ENCODE measurements at regions not wholly inside any gene's neighbourhood (a gene's known extent, or its start where the extent isn't known, plus 50 kb on each side); places are given as distances from the start of the nearest gene placed in this dataset.

- H3K36me3 ChIP-seq (ENCODE audit: control insufficient read depth, insufficient read depth, low read length), result no peaks in the 10 kb centered on the region
- H3K4me1 ChIP-seq, result no peaks in the 10 kb centered on the region
- H3K4me3 Mint-ChIP-seq (ENCODE audit: unreplicated experiment), result no peak overlapping the region
- no TSS peak for BruUV-seq (replicated peaks)
- TF ChIP-seq CTCF (IDR thresholded peaks at IDR 0.05; ENCODE audit: insufficient read depth in 1 of 2, low read depth in 1 of 2, low read length in 1 of 2, severe bottlenecking in 1 of 2, unreplicated experiment in 1 of 2), result no peak
- no peak for DNase-seq
- POLR2A ChIA-PET, result no interaction called here
- CTCF ChIA-PET, result no interaction called here
- H3K9me3 ChIP-seq, result 0 out of 2 replicates have a peak, but pooled peaks cover 3% of the 10 kb centered on the region
- H3K27ac Mint-ChIP-seq (ENCODE audit: unreplicated experiment), result no peak overlapping the region
- no peaks in the 10 kb centered on the region for H3K9me3 Mint-ChIP-seq (ENCODE audit: unreplicated experiment)
- peaks cover 4% of the 10 kb centered on the region for H3K27me3 Mint-ChIP-seq (ENCODE audit: insufficient read depth, unreplicated experiment)
- H3K4me3 ChIP-seq (ENCODE audit: low read depth, low read length), result no peak overlapping the region
- H3K27me3 ChIP-seq (replicated peaks; ENCODE audit: control insufficient read depth, insufficient read depth, low read length), result no peaks in the 10 kb centered on the region
- intact Hi-C loops (cut with micrococcal nuclease; ENCODE audit: unreplicated experiment), result no loop called here
- H3K36me3 Mint-ChIP-seq (ENCODE audit: insufficient read depth, unreplicated experiment), result no peaks in the 10 kb centered on the region
- H3K4me1 Mint-ChIP-seq (ENCODE audit: low read depth, unreplicated experiment), result no peaks in the 10 kb centered on the region
These were observed 305.5 kb upstream of the NRG3 start for GRCh38 chr10:81569488-81569887.

GRCh38 chr10:81570349-81570748 lies 304.6 kb upstream of the NRG3 start:
- intact Hi-C loops (cut with micrococcal nuclease; ENCODE audit: unreplicated experiment), result no loop called here
- ChIA-PET CTCF (no interaction called here), POLR2A (no interaction called here)
- Histone ChIP-seq H3K4me1 (no peaks in the 10 kb centered on the region), H3K4me3 (ENCODE audit: low read depth, low read length) (no peak overlapping the region), H3K36me3 (ENCODE audit: control insufficient read depth, insufficient read depth, low read length) (no peaks in the 10 kb centered on the region), H3K9me3 (0 out of 2 replicates have a peak, but pooled peaks cover 3% of the 10 kb centered on the region), H3K27me3 (replicated peaks; ENCODE audit: control insufficient read depth, insufficient read depth, low read length) (no peaks in the 10 kb centered on the region)
- Mint-ChIP-seq H3K4me3 (ENCODE audit: unreplicated experiment) (no peak overlapping the region), H3K27me3 (ENCODE audit: insufficient read depth, unreplicated experiment) (peaks cover 4% of the 10 kb centered on the region), H3K4me1 (ENCODE audit: low read depth, unreplicated experiment) (no peaks in the 10 kb centered on the region), H3K36me3 (ENCODE audit: insufficient read depth, unreplicated experiment) (no peaks in the 10 kb centered on the region), H3K9me3 (ENCODE audit: unreplicated experiment) (peaks cover under 1% of the 10 kb centered on the region), H3K27ac (ENCODE audit: unreplicated experiment) (no peak overlapping the region)
- DNase-seq, result no peak
- TF ChIP-seq CTCF (IDR thresholded peaks at IDR 0.05; ENCODE audit: insufficient read depth in 1 of 2, low read depth in 1 of 2, low read length in 1 of 2, severe bottlenecking in 1 of 2, unreplicated experiment in 1 of 2), result no peak
- no TSS peak for BruUV-seq (replicated peaks)

- no peak overlapping the region for H3K4me3 Mint-ChIP-seq (ENCODE audit: unreplicated experiment)
- ChIA-PET CTCF (no interaction called here), POLR2A (no interaction called here)
- H3K27ac Mint-ChIP-seq (ENCODE audit: unreplicated experiment), result no peak overlapping the region
- H3K27me3 ChIP-seq (replicated peaks; ENCODE audit: control insufficient read depth, insufficient read depth, low read length), result no peaks in the 10 kb centered on the region
- no peaks in the 10 kb centered on the region for H3K36me3 Mint-ChIP-seq (ENCODE audit: insufficient read depth, unreplicated experiment)
- peak in 1 of 2 experiments; percentile 32 for DNase-seq
- H3K27me3 Mint-ChIP-seq (ENCODE audit: insufficient read depth, unreplicated experiment), result peaks cover 4% of the 10 kb centered on the region
- intact Hi-C loops (cut with micrococcal nuclease; ENCODE audit: unreplicated experiment), result no loop called here
- H3K9me3 Mint-ChIP-seq (ENCODE audit: unreplicated experiment), result peaks cover 9% of the 10 kb centered on the region
- no TSS peak for BruUV-seq (replicated peaks)
- no peaks in the 10 kb centered on the region for H3K4me1 ChIP-seq
- no peak for TF ChIP-seq CTCF (IDR thresholded peaks at IDR 0.05; ENCODE audit: insufficient read depth in 1 of 2, low read depth in 1 of 2, low read length in 1 of 2, severe bottlenecking in 1 of 2, unreplicated experiment in 1 of 2)
- H3K9me3 ChIP-seq, result 0 out of 2 replicates have a peak, but pooled peaks cover 3% of the 10 kb centered on the region
- no peaks in the 10 kb centered on the region for H3K4me1 Mint-ChIP-seq (ENCODE audit: low read depth, unreplicated experiment)
- H3K36me3 ChIP-seq (ENCODE audit: control insufficient read depth, insufficient read depth, low read length), result no peaks in the 10 kb centered on the region
- H3K4me3 ChIP-seq (ENCODE audit: low read depth, low read length), result no peak overlapping the region
These were observed 303.9 kb upstream of the NRG3 start for GRCh38 chr10:81570878-81571794.
